Endothelial cell of umbilical vein (primary cell): ENCODE measurements at regions not wholly inside any gene's neighbourhood (a gene's known extent, or its start where the extent isn't known, plus 50 kb on each side); places are given as distances from the start of the nearest gene placed in this dataset.

ENCODE experiments used
- BruUV-seq: library from RNA; stranded (reverse); fragments of 400-500 nt; replicated peaks from 2 replicates; lab custom pipeline; 2021; lab: Mats Ljungman, UMichigan
- CTCF ChIA-PET: fragments of 300-600, 350-600 bp; sonication (Branson Sonifier 250); formaldehyde crosslinking; loops from one replicate; lab custom pipeline; 2021; ENCODE audit warnings: antibody characterized with exemption, inconsistent platforms; lab: Charles Lee
- POLR2A ChIA-PET: fragments of 300-600, 350-600 bp; sonication (Branson Sonifier 250); formaldehyde crosslinking; loops from one replicate; lab custom pipeline; 2021; ENCODE audit warnings: antibody characterized with exemption, inconsistent platforms; lab: Charles Lee
- DNase-seq: peaks from one replicate; pipeline ENCODE4 v3.0.0-alpha.2; 2011; ENCODE audit warnings: low read depth, low spot score
- FAIRE-seq: peaks from 2 replicates; lab custom pipeline; 2011; peaks lifted over from hg19 to GRCh38; lab: Jason Lieb, UNC
- H2AFZ ChIP-seq: 2 replicates; pipeline ENCODE4 v1.6.0; 2012; ENCODE audit warnings: low read depth, low read length, control low read depth, inconsistent platforms
- H3K27ac ChIP-seq: 2 replicates; pipeline ENCODE4 v1.5.1; 2011; ENCODE audit warnings: low read depth, mild to moderate bottlenecking, control low read depth, low read length, moderate library complexity; ENCODE audit not compliant: insufficient read depth
- H3K27me3 ChIP-seq, 2 experiments: 2 replicates each; pipeline versions ENCODE4 v1.6.0 to v1.6.1; 2011; ENCODE audit warnings: low read length in 2 of 2, mixed read lengths in 1 of 2; ENCODE audit not compliant: control insufficient read depth in 2 of 2, insufficient read depth in 2 of 2
- H3K36me3 ChIP-seq, 2 experiments: 2 replicates in 1 of 2; 3 replicates in 1 of 2; pipeline ENCODE4 v1.5.1; 2011; ENCODE audit warnings: low read length in 2 of 2, mild to moderate bottlenecking in 1 of 2, moderate library complexity in 1 of 2; ENCODE audit not compliant: control insufficient read depth in 2 of 2, insufficient read depth in 2 of 2; ENCODE audit errors: extremely low read depth in 1 of 2
- H3K4me1 ChIP-seq: 3 replicates; pipeline ENCODE4 v1.5.1; 2011; ENCODE audit warnings: mild to moderate bottlenecking, low read length; ENCODE audit not compliant: control insufficient read depth, insufficient read depth; ENCODE audit errors: extremely low read depth
- H3K4me2 ChIP-seq: 2 replicates; pipeline ENCODE4 v1.6.1; 2011; ENCODE audit warnings: low read length, control low read depth, mixed read lengths; ENCODE audit not compliant: insufficient read depth
- H3K4me3 ChIP-seq, 3 experiments: fragments of 200-600 bp in 1 of 3; sonication (generic), shearing (Covaris generic) in 1 of 3; replicated peaks in 1 of 3; 2 replicates each; pipeline ENCODE4 v1.5.1; 2011 to 2016; ENCODE audit warnings: control low read depth in 3 of 3, low read length in 3 of 3, mild to moderate bottlenecking in 2 of 3, inconsistent platforms in 1 of 3, low read depth in 1 of 3, moderate library complexity in 1 of 3; ENCODE audit not compliant: insufficient read depth in 1 of 3
- H3K79me2 ChIP-seq: 2 replicates; pipeline ENCODE4 v1.6.0; 2012; ENCODE audit warnings: low read length, inconsistent platforms; ENCODE audit not compliant: control insufficient read depth, insufficient read depth
- H3K9ac ChIP-seq: replicated peaks from 2 replicates; pipeline ENCODE3; 2011; ENCODE audit warnings: low read length, control low read depth; ENCODE audit not compliant: insufficient read depth; ENCODE audit errors: extremely low read depth
- H3K9me1 ChIP-seq: replicated peaks from 3 replicates; pipeline ENCODE4 v1.6.0; 2011; ENCODE audit warnings: mild to moderate bottlenecking, low read length; ENCODE audit not compliant: control insufficient read depth, insufficient read depth; ENCODE audit errors: extremely low read depth
- H3K9me3 ChIP-seq: replicated peaks from 2 replicates; pipeline ENCODE4 v1.5.1; 2012; ENCODE audit warnings: low read length, inconsistent platforms; ENCODE audit not compliant: control insufficient read depth, insufficient read depth
- H4K20me1 ChIP-seq: replicated peaks from 2 replicates; pipeline ENCODE3; 2011; ENCODE audit warnings: mild to moderate bottlenecking, low read length; ENCODE audit not compliant: control insufficient read depth, insufficient read depth; ENCODE audit errors: extremely low read depth
- CTCF ChIP-seq, 2 donors: IDR thresholded peaks; 1 replicate in 1 of 2; 2 replicates in 1 of 2; pipeline ENCODE4 v1.5.1; 2011; ENCODE audit warnings: low read length in 2 of 2, mild to moderate bottlenecking in 2 of 2, moderate library complexity in 2 of 2, control low read depth in 1 of 2, inconsistent platforms in 1 of 2, low read depth in 1 of 2; ENCODE audit not compliant: insufficient read depth in 1 of 2; ENCODE audit errors: extremely low read depth in 1 of 2
- EZH2 ChIP-seq: IDR thresholded peaks from 2 replicates; pipeline ENCODE4 v1.6.1; 2012; ENCODE audit warnings: borderline replicate concordance, low read depth, mild to moderate bottlenecking, moderate library complexity, low read length, inconsistent platforms; ENCODE audit not compliant: severe bottlenecking
- FOS ChIP-seq: IDR thresholded peaks from 2 replicates; pipeline ENCODE4 v1.6.1; 2011; ENCODE audit warnings: mild to moderate bottlenecking, low read length, moderate library complexity, borderline replicate concordance; ENCODE audit not compliant: insufficient read depth
- GATA2 ChIP-seq: IDR thresholded peaks from 2 replicates; pipeline ENCODE4 v1.7.0; 2011; ENCODE audit warnings: low read depth, mild to moderate bottlenecking, moderate library complexity, mixed read lengths, low read length; ENCODE audit not compliant: insufficient read length, insufficient read depth
- JUN ChIP-seq: IDR thresholded peaks from 2 replicates; pipeline ENCODE4 v1.6.1; 2011; ENCODE audit warnings: borderline replicate concordance, low read depth; ENCODE audit not compliant: insufficient read length, insufficient read depth
- MAX ChIP-seq: IDR thresholded peaks from 2 replicates; pipeline ENCODE4 v1.6.1; 2011; ENCODE audit not compliant: insufficient read depth, insufficient read length
- MYC ChIP-seq: IDR thresholded peaks from one replicate; pipeline ENCODE4 v1.6.1; 2011; ENCODE audit warnings: mild to moderate bottlenecking, low read depth, low read length
- POLR2A ChIP-seq: IDR thresholded peaks from 2 replicates; pipeline ENCODE4 v1.6.1; 2012; ENCODE audit warnings: low read depth, mild to moderate bottlenecking, control low read depth, low read length
- POLR2AphosphoS5 ChIP-seq: IDR thresholded peaks from 2 replicates; pipeline ENCODE4 v1.6.1; 2012; ENCODE audit warnings: low read depth, mild to moderate bottlenecking, control low read depth, low read length, moderate library complexity; ENCODE audit not compliant: insufficient read depth
- dilution Hi-C: fragments of 300-500 bp; cut with MboI; formaldehyde crosslinking; loops from one replicate; pipeline ENCODE4 v1.15.0; 2019; ENCODE audit warnings: low sequenced_read_pairs; ENCODE audit not compliant: extremely low pct_ligation_motif_present
- intact Hi-C: fragments of 100-400 bp; cut with micrococcal nuclease; formaldehyde crosslinking; loops from one replicate; pipeline ENCODE4 v1.10.0; 2022

GRCh38 chr17:68190495-68190894, 57.3 kb upstream of the AMZ2 start:
- ChIA-PET CTCF (no interaction called here), POLR2A (no interaction called here)
- BruUV-seq: no TSS peak
- H3K27ac ChIP-seq: no peak overlapping the region
- H4K20me1 ChIP-seq: no peaks in the 10 kb centered on the region
- no peak overlapping the region for H3K9ac ChIP-seq
- H3K4me3 ChIP-seq: no peak overlapping the region
- dilution Hi-C loops: no loop called here
- H3K27me3 ChIP-seq: peaks cover 12 to 27% of the 10 kb centered on the region in 2 experiments
- no peak overlapping the region for H3K4me2 ChIP-seq
- intact Hi-C loops: no loop called here
- FAIRE-seq (no peak), DNase-seq (no peak)
- no peaks in the 10 kb centered on the region for H3K9me3 ChIP-seq
- H3K4me1 ChIP-seq: no peaks in the 10 kb centered on the region
- no peaks in the 10 kb centered on the region for H3K36me3 ChIP-seq
- H3K9me1 ChIP-seq: no peaks in the 10 kb centered on the region
- no peak overlapping the region for H2AFZ ChIP-seq
- no peak for TF ChIP-seq JUN
- H3K79me2 ChIP-seq: no peaks in the 10 kb centered on the region

GRCh38 chr17:68195667-68196393, 52.0 kb upstream of the AMZ2 start:
- H4K20me1 ChIP-seq: no peaks in the 10 kb centered on the region
- H3K9me1 ChIP-seq: no peaks in the 10 kb centered on the region
- H3K9ac ChIP-seq: no peak overlapping the region
- intact Hi-C loops: loop anchor here (2.0 kb wide), 1 partner anchor 23 kb away; no protein-coding TSS in a partner anchor
- DNase-seq (no peak), FAIRE-seq (no peak)
- no peak overlapping the region for H3K27ac ChIP-seq
- no peaks in the 10 kb centered on the region for H3K79me2 ChIP-seq
- peaks cover 46 to 72% of the 10 kb centered on the region in 2 experiments for H3K27me3 ChIP-seq
- H2AFZ ChIP-seq: no peak overlapping the region
- H3K4me3 ChIP-seq: no peak overlapping the region
- POLR2A ChIA-PET: no interaction called here
- no peaks in the 10 kb centered on the region for H3K36me3 ChIP-seq
- BruUV-seq: no TSS peak
- CTCF ChIA-PET: interaction anchor here (1.3 kb wide), 1 partner anchor 10 kb away, joined by 3 read pairs; no protein-coding TSS in a partner anchor
- TF ChIP-seq JUN (no peak), FOS (no peak), GATA2 (no peak), CTCF (IDR thresholded peaks at IDR 0.05; ENCODE audit: extremely low read depth in 1 of 2, insufficient read depth in 1 of 2, low read depth in 1 of 2, low read length in 2 of 2) (no peak), POLR2A (no peak), POLR2AphosphoS5 (no peak), MYC (no peak), EZH2 (no peak), MAX (no peak)
- no peaks in the 10 kb centered on the region for H3K9me3 ChIP-seq
- dilution Hi-C loops: no loop called here
- no peak overlapping the region for H3K4me2 ChIP-seq
- H3K4me1 ChIP-seq: peaks cover 12% of the 10 kb centered on the region
